Urinary bladder (tissue), 3 donors: ENCODE measurements at regions not wholly inside any gene's neighbourhood (a gene's known extent, or its start where the extent isn't known, plus 50 kb on each side); places are given as distances from the start of the nearest gene placed in this dataset.

ENCODE experiments used
- DNase-seq: peaks from one replicate; pipeline ENCODE4 v3.0.0-alpha.2; 2015; ENCODE audit errors: extremely low spot score
- H3K27ac ChIP-seq: one replicate; pipeline ENCODE4 v1.5.1; 2013; ENCODE audit warnings: low read depth, mild to moderate bottlenecking, moderate library complexity
- H3K36me3 ChIP-seq: one replicate; pipeline ENCODE4 v1.6.1; 2013; ENCODE audit warnings: mild to moderate bottlenecking, moderate library complexity; ENCODE audit not compliant: insufficient read depth
- H3K4me1 ChIP-seq: one replicate; pipeline ENCODE4 v1.6.1; 2013; ENCODE audit warnings: mild to moderate bottlenecking, moderate library complexity; ENCODE audit not compliant: insufficient read depth
- H3K4me3 ChIP-seq: one replicate; pipeline ENCODE4 v1.5.1; 2013; ENCODE audit warnings: low read depth, low read length
- WGBS: extraction: QIAGEN DNeasy Blood & Tissue Kit; methylation state at CpG from one replicate; pipeline ENCODE4 v1.1.7; 2013; 5-methylcytosine and 5-hydroxymethylcytosine counted together
- donor health status: healthy with polysubstance abuse.
- donor health status: healthy.

DNA sequence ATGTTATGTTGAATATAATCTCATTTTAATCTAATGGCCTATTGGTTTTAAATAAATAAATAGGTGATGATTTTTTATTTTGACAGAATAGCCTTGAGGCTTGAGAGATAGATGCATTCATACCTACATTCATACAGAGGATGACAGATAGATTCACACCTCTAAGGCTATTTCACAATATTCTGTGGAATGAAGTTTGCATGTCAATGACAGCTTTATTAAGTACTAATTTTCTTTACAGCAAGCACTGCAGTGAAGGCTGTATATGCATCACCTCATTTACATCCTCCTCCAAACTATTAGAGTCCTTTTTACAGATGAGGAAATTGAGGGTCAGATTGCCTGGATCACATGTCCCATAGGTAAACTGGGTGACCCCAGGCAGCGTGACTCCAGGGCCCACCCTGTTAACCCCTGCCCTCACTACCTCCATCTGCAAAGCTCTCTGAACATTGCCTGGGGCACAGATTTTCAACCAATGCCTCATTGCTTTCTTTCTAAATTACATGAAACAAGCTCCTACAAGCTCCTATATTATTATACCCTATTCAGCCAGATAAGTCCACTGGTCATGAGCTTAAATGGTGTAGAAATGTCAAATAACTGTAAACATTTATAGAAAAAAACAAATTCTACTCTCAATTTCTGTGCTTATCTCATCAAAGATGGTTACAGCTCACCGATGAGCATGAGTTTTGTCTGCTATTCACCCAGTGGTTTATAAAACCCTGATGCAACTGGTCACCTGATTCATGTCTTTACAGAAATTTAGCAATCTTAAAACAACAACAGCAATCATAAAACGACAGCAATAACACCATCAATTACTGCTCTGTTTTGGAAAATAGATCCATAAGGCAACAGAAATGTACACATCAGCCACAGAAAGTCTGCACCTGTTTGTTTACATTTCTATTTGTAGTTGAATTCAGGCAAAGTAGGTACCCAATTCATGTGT is 338.0 kb downstream of the NSG2 start:
- Histone ChIP-seq H3K27ac (no peak overlapping the region), H3K4me1 (no peaks in the 10 kb centered on the region), H3K4me3 (no peak overlapping the region), H3K36me3 (no peaks in the 10 kb centered on the region)
- no peak for DNase-seq
- 80% methylated on average over 3 of the region's 3 CpGs for WGBS

DNA sequence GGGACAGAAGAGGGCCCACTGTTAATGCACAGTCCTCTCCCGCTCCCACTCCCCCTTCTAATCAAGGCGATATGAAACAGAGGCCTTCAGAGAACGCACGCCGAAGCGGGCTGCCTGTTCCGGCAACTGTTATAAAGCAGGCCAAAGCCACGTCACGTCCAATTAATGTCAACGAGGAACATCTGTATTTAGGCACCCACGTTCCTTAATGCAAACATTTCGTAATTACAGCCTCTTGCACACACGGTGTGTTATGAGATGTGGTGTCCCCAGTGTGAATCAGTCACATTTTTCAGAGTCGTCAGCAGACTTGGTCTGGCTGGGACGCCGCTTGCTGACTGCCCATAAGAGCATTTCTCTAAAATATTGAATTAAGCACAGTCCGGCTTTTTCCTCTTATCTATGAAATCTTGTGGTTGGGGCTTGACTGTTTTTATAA is 339.0 kb downstream of the NSG2 start:
- no peaks in the 10 kb centered on the region for H3K4me1 ChIP-seq
- H3K27ac ChIP-seq = no peak overlapping the region
- H3K36me3 ChIP-seq = no peaks in the 10 kb centered on the region
- 47% methylated on average over 17 of the region's 17 CpGs for WGBS
- DNase-seq = peak; percentile 33
- H3K4me3 ChIP-seq = no peak overlapping the region

DNA sequence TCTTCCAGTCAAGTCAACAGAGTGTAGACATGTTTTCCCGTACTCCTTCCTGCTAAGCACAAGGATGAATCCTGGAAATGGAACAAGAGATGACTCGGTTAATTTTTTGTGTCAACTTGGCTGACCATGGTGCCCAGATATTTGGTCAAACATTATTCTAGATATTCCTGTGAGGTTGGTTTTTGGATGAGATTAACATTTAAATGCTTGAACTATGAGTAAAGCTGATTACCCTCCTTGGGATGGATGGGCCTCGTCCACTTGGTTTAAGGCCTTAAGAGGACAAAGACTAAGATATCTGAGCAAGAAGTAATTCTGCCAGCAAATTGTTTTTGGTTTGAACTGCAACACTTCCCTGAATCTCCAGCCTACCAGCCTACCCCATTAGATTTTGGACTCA is 338.1 kb upstream of the MSX2 start:
- WGBS = 84% methylated on average over 3 of the region's 3 CpGs
- DNase-seq = no peak
- no peaks in the 10 kb centered on the region for H3K4me1 ChIP-seq
- no peak overlapping the region for H3K4me3 ChIP-seq
- H3K27ac ChIP-seq = no peak overlapping the region
- H3K36me3 ChIP-seq = no peaks in the 10 kb centered on the region

GRCh38 chr5:174386846-174387245 is 337.5 kb upstream of the MSX2 start:
- no peak overlapping the region for H3K4me3 ChIP-seq
- no peak overlapping the region for H3K27ac ChIP-seq
- WGBS = 61% methylated on average over 2 of the region's 2 CpGs
- no peaks in the 10 kb centered on the region for H3K36me3 ChIP-seq
- DNase-seq = no peak
- H3K4me1 ChIP-seq = no peaks in the 10 kb centered on the region

GRCh38 chr5:174387448-174387847 is 336.9 kb upstream of the MSX2 start:
- Histone ChIP-seq H3K27ac (no peak overlapping the region), H3K4me1 (no peaks in the 10 kb centered on the region), H3K4me3 (no peak overlapping the region), H3K36me3 (no peaks in the 10 kb centered on the region)
- 40% methylated on average over 1 of the region's 1 CpG for WGBS
- DNase-seq = no peak

GRCh38 chr5:174392892-174393291 is 331.5 kb upstream of the MSX2 start:
- WGBS = 68% methylated on average over 6 of the region's 6 CpGs
- no peak for DNase-seq
- no peaks in the 10 kb centered on the region for H3K4me1 ChIP-seq
- H3K4me3 ChIP-seq = no peak overlapping the region
- no peaks in the 10 kb centered on the region for H3K36me3 ChIP-seq
- no peak overlapping the region for H3K27ac ChIP-seq

DNA sequence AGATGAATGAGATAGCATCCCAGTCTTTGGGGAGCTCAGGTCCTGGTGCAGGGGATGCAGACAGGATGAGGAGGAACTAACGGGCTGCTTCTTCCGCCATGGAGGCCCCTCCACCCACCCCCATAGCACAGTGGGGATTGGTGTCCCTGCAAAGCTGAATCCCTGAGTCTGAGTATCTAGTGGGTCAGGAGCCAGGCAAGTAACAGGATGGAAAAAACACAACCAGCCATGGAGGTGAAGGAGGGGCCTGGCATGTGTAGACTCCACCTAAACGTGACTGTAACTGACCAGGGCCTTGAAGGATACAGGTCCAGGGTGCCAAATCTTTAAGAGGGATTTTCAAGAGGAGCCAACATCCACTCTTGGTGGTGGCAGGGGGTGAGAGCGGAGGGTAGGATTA is 327.8 kb upstream of the MSX2 start:
- DNase-seq = no peak
- no peaks in the 10 kb centered on the region for H3K36me3 ChIP-seq
- H3K27ac ChIP-seq = no peak overlapping the region
- 53% methylated on average over 4 of the region's 4 CpGs for WGBS
- no peak overlapping the region for H3K4me3 ChIP-seq
- no peaks in the 10 kb centered on the region for H3K4me1 ChIP-seq

- DNase-seq = no peak
- no peak overlapping the region for H3K4me3 ChIP-seq
- no peaks in the 10 kb centered on the region for H3K4me1 ChIP-seq
- no peak overlapping the region for H3K27ac ChIP-seq
- no peaks in the 10 kb centered on the region for H3K36me3 ChIP-seq
- 45% methylated on average over 4 of the region's 4 CpGs for WGBS
These were observed 327.2 kb upstream of the MSX2 start for GRCh38 chr5:174397206-174397605.

DNA sequence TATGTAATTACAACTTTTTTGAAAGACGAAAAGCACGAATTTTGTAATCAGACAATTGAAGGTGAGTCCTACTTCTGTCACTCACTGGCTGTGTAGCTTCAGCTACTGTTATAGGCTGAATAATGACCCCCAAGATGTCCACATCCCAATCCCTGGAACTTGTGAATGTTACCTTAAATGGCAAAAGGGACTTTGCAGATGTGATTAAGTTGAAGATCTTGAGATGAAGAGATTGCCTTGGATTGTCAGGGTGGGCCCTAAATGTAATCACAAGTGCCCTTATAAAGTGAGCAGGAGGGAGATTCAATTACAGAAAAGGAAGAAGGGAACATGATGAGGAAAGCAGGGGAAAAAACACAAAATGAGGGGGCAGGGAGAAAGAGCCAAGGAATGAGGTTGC is 326.2 kb upstream of the MSX2 start:
- Histone ChIP-seq H3K4me3 (no peak overlapping the region), H3K4me1 (no peaks in the 10 kb centered on the region), H3K27ac (no peak overlapping the region), H3K36me3 (no peaks in the 10 kb centered on the region)
- no peak for DNase-seq
- 77% methylated on average over 2 of the region's 2 CpGs for WGBS

GRCh38 chr5:174399411-174399810 is 325.0 kb upstream of the MSX2 start:
- 27% methylated on average over 2 of the region's 2 CpGs for WGBS
- no peak for DNase-seq
- Histone ChIP-seq H3K4me3 (no peak overlapping the region), H3K36me3 (no peaks in the 10 kb centered on the region), H3K27ac (no peak overlapping the region), H3K4me1 (no peaks in the 10 kb centered on the region)

GRCh38 chr5:174400461-174400860 is 323.9 kb upstream of the MSX2 start:
- no peaks in the 10 kb centered on the region for H3K36me3 ChIP-seq
- no peak for DNase-seq
- no peak overlapping the region for H3K4me3 ChIP-seq
- no peak overlapping the region for H3K27ac ChIP-seq
- WGBS = 21% methylated on average over 3 of the region's 3 CpGs
- H3K4me1 ChIP-seq = no peaks in the 10 kb centered on the region

- WGBS = 23% methylated on average over 5 of the region's 5 CpGs
- Histone ChIP-seq H3K4me1 (no peaks in the 10 kb centered on the region), H3K36me3 (no peaks in the 10 kb centered on the region), H3K27ac (no peak overlapping the region), H3K4me3 (no peak overlapping the region)
- no peak for DNase-seq
These were observed 322.6 kb upstream of the MSX2 start for GRCh38 chr5:174401793-174402192.

- WGBS = 64% methylated on average over 4 of the region's 4 CpGs
- no peak for DNase-seq
- no peaks in the 10 kb centered on the region for H3K4me1 ChIP-seq
These were observed 322.1 kb upstream of the MSX2 start for GRCh38 chr5:174402222-174402812.

DNA sequence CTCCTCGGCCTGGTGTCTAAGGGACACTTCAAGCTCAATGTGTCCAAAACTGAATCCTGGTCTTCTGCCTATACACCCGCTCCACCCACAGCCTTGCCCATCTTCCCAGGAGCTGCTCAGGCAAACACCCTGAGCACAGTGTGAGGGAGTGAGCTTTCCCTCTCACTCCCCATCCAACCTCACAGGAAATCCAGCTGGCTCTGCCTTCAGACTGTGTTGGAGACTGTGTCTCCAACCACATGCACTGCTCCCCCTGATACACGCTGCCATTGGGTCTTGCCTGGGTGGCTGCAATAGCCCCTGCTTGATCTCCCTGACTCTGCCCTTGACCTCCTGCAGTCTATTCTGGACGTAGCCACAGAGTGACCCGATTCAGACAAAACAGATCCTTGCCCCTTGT is 319.5 kb upstream of the MSX2 start:
- Histone ChIP-seq H3K4me3 (no peak overlapping the region), H3K4me1 (no peaks in the 10 kb centered on the region), H3K36me3 (no peaks in the 10 kb centered on the region), H3K27ac (no peak overlapping the region)
- no peak for DNase-seq
- 81% methylated on average over 5 of the region's 5 CpGs for WGBS

More at GRCh38 chr5:174402222-174402812, 322.1 kb upstream of the MSX2 start:
- no peak overlapping the region for H3K4me3 ChIP-seq
- H3K27ac ChIP-seq = no peak overlapping the region
- H3K36me3 ChIP-seq = no peaks in the 10 kb centered on the region
